SU-DHL-6 (cell line): ENCODE measurements at regions not wholly inside any gene's neighbourhood (a gene's known extent, or its start where the extent isn't known, plus 50 kb on each side); places are given as distances from the start of the nearest gene placed in this dataset.

Source experiments
- H2AFZ ChIP-seq: fragments of 200-600 bp; sonication (generic); 2 replicates; pipeline ENCODE4 v1.6.1; 2014; ENCODE audit warnings: low read depth, mild to moderate bottlenecking, moderate library complexity, mixed read lengths, antibody characterized with exemption, low read length; ENCODE audit not compliant: severe bottlenecking
- H3F3A ChIP-seq: fragments of 200-600 bp; shearing (Covaris generic); 2 replicates; pipeline ENCODE4 v1.6.0; 2016; ENCODE audit warnings: antibody characterized with exemption, mild to moderate bottlenecking; ENCODE audit not compliant: insufficient read depth
- H3K27ac ChIP-seq: fragments of 200-600 bp; sonication (generic); 2 replicates; pipeline ENCODE4 v1.5.1; 2016; ENCODE audit warnings: low read depth, mild to moderate bottlenecking, low read length, moderate library complexity, mixed read lengths
- H3K27me3 ChIP-seq: fragments of 200-600 bp; sonication (generic), shearing (Covaris generic); 2 replicates; pipeline ENCODE4 v1.6.0; 2014; ENCODE audit warnings: mild to moderate bottlenecking, low read length
- H3K36me3 ChIP-seq: fragments of 200-600 bp; sonication (generic); 2 replicates; pipeline ENCODE4 v1.6.1; 2014; ENCODE audit warnings: mild to moderate bottlenecking, low read length, mixed read lengths
- H3K4me2 ChIP-seq: fragments of 300-600, 200-600 bp; shearing (Covaris generic), sonication (generic); 2 replicates; pipeline ENCODE4 v1.6.0; 2014; ENCODE audit warnings: low read length, low read depth, mild to moderate bottlenecking; ENCODE audit not compliant: poor library complexity, severe bottlenecking
- H3K4me3 ChIP-seq: fragments of 200-600 bp; sonication (generic); 2 replicates; pipeline ENCODE4 v1.5.1; 2014; ENCODE audit warnings: antibody characterized with exemption, low read length, mild to moderate bottlenecking, mixed read lengths; ENCODE audit not compliant: insufficient read depth, poor library complexity, severe bottlenecking
- H3K79me2 ChIP-seq: fragments of 200-600 bp; sonication (generic); 2 replicates; pipeline ENCODE4 v1.6.1; 2014; ENCODE audit warnings: mild to moderate bottlenecking, low read length, moderate library complexity; ENCODE audit not compliant: insufficient read depth
- H3K9ac ChIP-seq: fragments of 200-600 bp; sonication (generic); 2 replicates; pipeline ENCODE4 v1.7.0; 2014; ENCODE audit warnings: mild to moderate bottlenecking, low read length
- H3K9me2 ChIP-seq: fragments of 200-600 bp; sonication (generic); replicated peaks from 2 replicates; pipeline ENCODE4 v1.6.1; 2014; ENCODE audit warnings: low read length; ENCODE audit not compliant: insufficient read depth
- H3K9me3 ChIP-seq: fragments of 200-600 bp; sonication (generic); 2 replicates; pipeline ENCODE4 v1.6.1; 2014; ENCODE audit warnings: low read length, mixed read lengths; ENCODE audit not compliant: insufficient read depth
- H4K20me1 ChIP-seq: fragments of 200-600 bp; sonication (generic); 2 replicates; pipeline ENCODE4 v1.6.1; 2014; ENCODE audit warnings: low read depth, mild to moderate bottlenecking, antibody characterized with exemption, low read length, moderate library complexity, mixed read lengths
- EZH2phosphoT487 ChIP-seq: fragments of 200-600 bp; sonication (generic), shearing (Covaris generic); conservative IDR thresholded peaks from 2 replicates; pipeline ENCODE4 v1.6.1; 2018; ENCODE audit warnings: mild to moderate bottlenecking, antibody characterized with exemption, low read length, moderate library complexity, mixed read lengths
- TF ChIP-seq, protein P1 (sequence below): fragments of 200-600 bp; sonication (generic); IDR thresholded peaks from one replicate; pipeline ENCODE4 v1.5.1; 2017; ENCODE audit warnings: antibody characterized with exemption, mild to moderate bottlenecking, low read length, moderate library complexity; ENCODE audit not compliant: insufficient read depth, poor library complexity, severe bottlenecking

DNA sequence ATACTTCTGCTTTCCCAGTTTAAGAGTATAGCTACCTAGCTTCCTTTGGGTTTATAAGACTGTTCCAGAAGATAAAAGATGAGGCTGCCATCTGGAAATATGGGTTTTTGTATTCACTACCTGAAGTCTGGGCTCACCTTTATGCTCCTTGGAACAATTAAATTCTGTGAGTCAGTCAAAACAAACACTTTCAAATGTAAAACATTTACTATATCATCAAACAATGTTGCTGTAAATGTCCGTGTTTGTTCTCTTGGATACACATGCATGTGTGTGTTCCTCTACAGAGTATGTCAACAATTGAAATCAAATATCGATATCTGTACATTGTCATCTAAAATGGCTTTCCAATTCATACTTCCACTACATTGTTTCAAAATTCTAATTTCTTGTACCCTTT is 525.6 kb downstream of the MDFIC start:
- no peak overlapping the region for H3K27ac ChIP-seq
- H3K4me3 ChIP-seq: no peak overlapping the region
- no peak overlapping the region for H2AFZ ChIP-seq
- H3K36me3 ChIP-seq: no peaks in the 10 kb centered on the region
- no peak overlapping the region for H3K9ac ChIP-seq
- no peaks in the 10 kb centered on the region; the same call in 1 of the 2 replicates for H3K9me3 ChIP-seq
- H3K4me2 ChIP-seq: no peak overlapping the region
- H3F3A ChIP-seq: no peaks in the 10 kb centered on the region
- no peaks in the 10 kb centered on the region for H4K20me1 ChIP-seq
- H3K27me3 ChIP-seq: no peaks in the 10 kb centered on the region
- H3K9me2 ChIP-seq: no peaks in the 10 kb centered on the region
- H3K79me2 ChIP-seq: no peaks in the 10 kb centered on the region
- no peak for TF ChIP-seq EZH2phosphoT487
- TF ChIP-seq, protein P1, sequence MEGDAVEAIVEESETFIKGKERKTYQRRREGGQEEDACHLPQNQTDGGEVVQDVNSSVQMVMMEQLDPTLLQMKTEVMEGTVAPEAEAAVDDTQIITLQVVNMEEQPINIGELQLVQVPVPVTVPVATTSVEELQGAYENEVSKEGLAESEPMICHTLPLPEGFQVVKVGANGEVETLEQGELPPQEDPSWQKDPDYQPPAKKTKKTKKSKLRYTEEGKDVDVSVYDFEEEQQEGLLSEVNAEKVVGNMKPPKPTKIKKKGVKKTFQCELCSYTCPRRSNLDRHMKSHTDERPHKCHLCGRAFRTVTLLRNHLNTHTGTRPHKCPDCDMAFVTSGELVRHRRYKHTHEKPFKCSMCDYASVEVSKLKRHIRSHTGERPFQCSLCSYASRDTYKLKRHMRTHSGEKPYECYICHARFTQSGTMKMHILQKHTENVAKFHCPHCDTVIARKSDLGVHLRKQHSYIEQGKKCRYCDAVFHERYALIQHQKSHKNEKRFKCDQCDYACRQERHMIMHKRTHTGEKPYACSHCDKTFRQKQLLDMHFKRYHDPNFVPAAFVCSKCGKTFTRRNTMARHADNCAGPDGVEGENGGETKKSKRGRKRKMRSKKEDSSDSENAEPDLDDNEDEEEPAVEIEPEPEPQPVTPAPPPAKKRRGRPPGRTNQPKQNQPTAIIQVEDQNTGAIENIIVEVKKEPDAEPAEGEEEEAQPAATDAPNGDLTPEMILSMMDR: no peak

GRCh38 chr7:115441033-115441432 is 519.1 kb downstream of the MDFIC start:
- Histone ChIP-seq H2AFZ (no peak overlapping the region), H3K4me2 (no peak overlapping the region), H3K27ac (no peak overlapping the region), H3K9me3 (no peaks in the 10 kb centered on the region), H3K36me3 (no peaks in the 10 kb centered on the region), H3K9me2 (no peaks in the 10 kb centered on the region), H3K4me3 (no peak overlapping the region), H3K27me3 (no peaks in the 10 kb centered on the region), H3K79me2 (no peaks in the 10 kb centered on the region), H4K20me1 (no peaks in the 10 kb centered on the region), H3K9ac (no peak overlapping the region), H3F3A (no peaks in the 10 kb centered on the region)
- no peak for TF ChIP-seq EZH2phosphoT487
- TF ChIP-seq, protein P1: no peak

DNA sequence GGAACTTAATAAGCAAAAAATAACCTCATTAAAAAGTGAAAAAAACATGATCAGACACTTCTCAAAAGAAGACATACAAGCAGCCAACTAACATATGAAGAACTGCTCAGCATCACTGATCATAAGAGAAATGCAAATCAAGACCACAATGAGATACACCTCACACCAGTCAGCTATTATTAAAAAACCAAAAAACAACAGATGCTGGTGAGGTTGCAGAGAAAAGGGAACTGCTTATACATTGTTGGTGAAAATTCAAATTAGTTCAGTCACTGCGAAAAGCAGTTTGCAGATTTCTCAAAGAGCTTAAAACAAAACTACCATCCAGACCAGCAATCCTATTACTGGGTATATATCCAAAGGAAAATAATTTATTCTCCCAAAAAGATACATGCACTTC is 513.3 kb downstream of the MDFIC start:
- Histone ChIP-seq H3K79me2 (no peaks in the 10 kb centered on the region), H3K9me3 (no peaks in the 10 kb centered on the region), H2AFZ (no peak overlapping the region), H3K9me2 (no peaks in the 10 kb centered on the region), H3K27ac (peak overlapping the region; percentile 51), H3K36me3 (no peaks in the 10 kb centered on the region; the same call in 1 of the 2 replicates), H3K4me2 (peak overlapping the region; percentile 36), H3K9ac (no peak overlapping the region), H4K20me1 (no peaks in the 10 kb centered on the region), H3K27me3 (no peaks in the 10 kb centered on the region), H3K4me3 (no peak overlapping the region), H3F3A (no peaks in the 10 kb centered on the region)
- TF ChIP-seq, protein P1: no peak
- no peak for TF ChIP-seq EZH2phosphoT487

GRCh38 chr7:115429918-115430317 is 508.0 kb downstream of the MDFIC start:
- H3K9me2 ChIP-seq: no peaks in the 10 kb centered on the region
- H3K4me3 ChIP-seq: no peak overlapping the region
- no peaks in the 10 kb centered on the region for H3K79me2 ChIP-seq
- H3F3A ChIP-seq: no peaks in the 10 kb centered on the region
- no peaks in the 10 kb centered on the region for H3K9me3 ChIP-seq
- no peaks in the 10 kb centered on the region; the same call in 1 of the 2 replicates for H3K36me3 ChIP-seq
- H3K9ac ChIP-seq: no peak overlapping the region
- H3K4me2 ChIP-seq: no peak overlapping the region
- H4K20me1 ChIP-seq: no peaks in the 10 kb centered on the region
- no peak overlapping the region for H3K27ac ChIP-seq
- no peaks in the 10 kb centered on the region for H3K27me3 ChIP-seq
- no peak overlapping the region for H2AFZ ChIP-seq
- TF ChIP-seq EZH2phosphoT487: no peak
- TF ChIP-seq, protein P1: no peak
